K562 (cell line): ENCODE measurements at regions not wholly inside any gene's neighbourhood (a gene's known extent, or its start where the extent isn't known, plus 50 kb on each side); places are given as distances from the start of the nearest gene placed in this dataset.

Experiments
- ATAC-seq: fragments of 200-7000 bp; cut with Tn5 transposase; 3 replicates; pipeline ENCODE4 v1.9.1; 2020; ENCODE audit warnings: moderate library complexity
- BruUV-seq: library from RNA; stranded (reverse); fragments of 400-500 nt; replicated peaks from 2 replicates; lab custom pipeline; 2021; lab: Mats Ljungman, UMichigan
- CTCF ChIA-PET: fragments of 300-600 bp; formaldehyde crosslinking; extraction: SDS; loops from one replicate; lab custom pipeline; 2021; ENCODE audit warnings: low intra/inter-chr PET ratio; lab: Yijun Ruan, JAX
- POLR2A ChIA-PET: fragments of 300-600, 350-650 bp; sonication (Branson Sonifier 250); formaldehyde crosslinking; extraction: SDS; loops from one replicate; lab custom pipeline; 2021; ENCODE audit warnings: antibody characterized with exemption, inconsistent platforms; lab: Yijun Ruan, JAX
- DNase-seq, 4 experiments: peaks; one replicate each; pipeline versions ENCODE4 v3.0.0 to v3.0.0-alpha.2; 2011 to 2018; ENCODE audit warnings: low spot score in 3 of 4, mixed read lengths in 3 of 4; ENCODE audit errors: extremely low read depth in 1 of 4
- FAIRE-seq: peaks from 2 replicates; lab custom pipeline; 2011; peaks lifted over from hg19 to GRCh38; lab: Jason Lieb, UNC
- H2AFZ ChIP-seq: 2 replicates; pipeline ENCODE4 v1.6.0; 2011; ENCODE audit warnings: low read depth, low read length, control low read depth, inconsistent platforms
- H3K27ac ChIP-seq: fragments of 200-600 bp; 3 replicates; pipeline ENCODE4 v1.8.0; 2011; ENCODE audit warnings: low read depth, mild to moderate bottlenecking, control low read depth, inconsistent platforms, low read length, moderate library complexity, mixed read lengths; ENCODE audit errors: extremely low read depth
- H3K27me3 ChIP-seq, 2 experiments: fragments of 300-600 bp in 1 of 2; 2 replicates in 1 of 2; 3 replicates in 1 of 2; pipeline versions ENCODE4 v1.6.0 to v1.8.0; 2011; ENCODE audit warnings: inconsistent platforms in 2 of 2, low read length in 2 of 2, mild to moderate bottlenecking in 1 of 2, mixed read lengths in 1 of 2, moderate library complexity in 1 of 2; ENCODE audit not compliant: control insufficient read depth in 2 of 2, insufficient read depth in 2 of 2
- H3K36me3 ChIP-seq: fragments of 300-600 bp; 3 replicates; pipeline ENCODE4 v1.8.0; 2011; ENCODE audit warnings: mild to moderate bottlenecking, low read length, inconsistent platforms; ENCODE audit not compliant: control insufficient read depth, insufficient read depth
- H3K4me1 ChIP-seq, 2 experiments: fragments of 200-600 bp in 1 of 2; replicated peaks in 1 of 2; 2 replicates in 1 of 2; 3 replicates in 1 of 2; pipeline versions ENCODE4 v1.5.1 to v1.8.0; 2011; ENCODE audit warnings: inconsistent platforms in 2 of 2, low read length in 2 of 2, mild to moderate bottlenecking in 1 of 2, mixed read lengths in 1 of 2, moderate library complexity in 1 of 2; ENCODE audit not compliant: control insufficient read depth in 2 of 2, insufficient read depth in 2 of 2
- H3K4me2 ChIP-seq: 2 replicates; pipeline ENCODE4 v1.6.1; 2011; ENCODE audit warnings: low read length, control low read depth, inconsistent platforms, mixed read lengths; ENCODE audit not compliant: insufficient read depth
- H3K4me3 ChIP-seq: fragments of 200-600 bp; sonication (generic), shearing (Covaris generic); 2 replicates; pipeline ENCODE4 v1.5.1; 2016; ENCODE audit warnings: control low read depth, inconsistent platforms
- H3K79me2 ChIP-seq: fragments of 200-600 bp; 3 replicates; pipeline ENCODE4 v1.8.0; 2011; ENCODE audit warnings: low read length, inconsistent platforms; ENCODE audit not compliant: control insufficient read depth, insufficient read depth
- H3K9ac ChIP-seq, 2 experiments: 2 replicates each; pipeline versions ENCODE4 v1.6.0 to v1.6.1; 2011; ENCODE audit warnings: low read depth in 2 of 2, low read length in 2 of 2, control low read depth in 1 of 2, inconsistent platforms in 1 of 2, mild to moderate bottlenecking in 1 of 2, mixed read lengths in 1 of 2; ENCODE audit not compliant: insufficient read depth in 1 of 2
- H3K9me1 ChIP-seq: one replicate; pipeline ENCODE4 v1.6.0; 2011; ENCODE audit warnings: inconsistent platforms, mild to moderate bottlenecking, low read length, moderate library complexity; ENCODE audit not compliant: control insufficient read depth, insufficient read depth
- H3K9me3 ChIP-seq: replicated peaks from 2 replicates; pipeline ENCODE4 v1.5.1; 2011; ENCODE audit warnings: low read depth, low read length, inconsistent platforms; ENCODE audit not compliant: control insufficient read depth, insufficient read depth
- H4K20me1 ChIP-seq: replicated peaks from 2 replicates; pipeline ENCODE4 v1.6.1; 2011; ENCODE audit warnings: low read length, inconsistent platforms, mixed read lengths; ENCODE audit not compliant: control insufficient read depth, insufficient read depth
- CXXC5 ChIP-seq: fragments of 250-450 bp; sonication (Bioruptor Pico); IDR thresholded peaks from 2 replicates; pipeline ENCODE4 v1.8.0; 2022; ENCODE audit warnings: inconsistent platforms, mild to moderate bottlenecking, moderate library complexity
- ELF1 ChIP-seq: fragments of 200-800 bp; sonication (Bioruptor generic); IDR thresholded peaks from 2 replicates; pipeline ENCODE4 v1.6.1; 2016; ENCODE audit warnings: missing genetic modification characterization, missing compliant biosample characterization
- GATAD2A ChIP-seq: fragments of 450-650 bp; IDR thresholded peaks from 2 replicates; pipeline ENCODE4 v1.6.1; 2017
- HIVEP1 ChIP-seq: fragments of 250-450 bp; sonication (Bioruptor Pico); IDR thresholded peaks from 2 replicates; pipeline ENCODE4 v1.4.0; 2020; ENCODE audit warnings: mild to moderate bottlenecking
- MEF2D ChIP-seq: conservative IDR thresholded peaks from 2 replicates; pipeline ENCODE4 v1.6.1; 2016; ENCODE audit warnings: low read depth, missing genetic modification characterization, missing compliant biosample characterization
- SMARCE1 ChIP-seq: fragments of 450-650 bp; IDR thresholded peaks from 2 replicates; pipeline ENCODE4 v1.7.1; 2016; ENCODE audit warnings: mild to moderate bottlenecking
- ZBTB43 ChIP-seq: sonication (generic); formaldehyde crosslinking; IDR thresholded peaks from 2 replicates; pipeline ENCODE4 v1.8.0; 2023; ENCODE audit warnings: mild to moderate bottlenecking, missing genetic modification reagents
- ZBTB9 ChIP-seq: fragments of 450-650 bp; formaldehyde crosslinking; IDR thresholded peaks from 2 replicates; pipeline ENCODE4 v1.4.0; 2020; ENCODE audit warnings: mild to moderate bottlenecking, moderate library complexity
- in situ Hi-C: fragments of 300-500 bp; cut with MboI; formaldehyde crosslinking; loops from 4 replicates; pipeline ENCODE4 v1.15.0; 2018; ENCODE audit warnings: inconsistent platforms, mixed read lengths
- intact Hi-C: fragments of 100-400 bp; cut with micrococcal nuclease; formaldehyde crosslinking; loops from 2 replicates; pipeline ENCODE4 v1.14.2; 2022

DNA sequence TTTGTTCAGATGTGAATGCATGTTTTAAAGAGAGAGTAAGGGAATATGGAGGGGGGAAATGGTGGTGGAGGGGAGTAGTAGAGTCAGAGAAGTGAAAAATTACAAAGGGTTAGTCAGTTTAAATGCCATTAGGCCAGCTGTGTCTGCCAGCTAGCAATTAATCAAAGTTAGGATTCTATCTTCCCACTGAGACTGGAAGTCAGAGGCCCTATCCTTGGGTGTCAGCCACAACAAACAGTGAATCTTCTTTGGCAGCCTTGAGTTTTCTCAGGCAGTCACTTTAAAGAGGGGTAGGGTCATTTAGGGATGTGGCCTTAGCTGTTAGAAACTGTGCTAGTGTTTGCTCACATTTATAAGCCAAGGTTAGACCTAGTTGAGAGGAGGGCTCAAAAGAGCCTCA, 120.5 kb upstream of the BTBD3 start:
- TF ChIP-seq GATAD2A (no peak), CXXC5 (CRISPR knock-in tag) (no peak), MEF2D (no peak), ZBTB43 (CRISPR knock-in tag) (no peak), SMARCE1 (no peak), HIVEP1 (CRISPR knock-in tag) (no peak), ELF1 (tag) (no peak), ZBTB9 (CRISPR knock-in tag) (no peak)
- TF ChIP-seq, all 486 proteins: peak for 0

More for the DNA sequence above, 120.5 kb upstream of the BTBD3 start:
- H4K20me1 ChIP-seq, result no peaks in the 10 kb centered on the region
- BruUV-seq, result no TSS peak
- no peaks in the 10 kb centered on the region for H3K36me3 ChIP-seq
- no peak overlapping the region for H2AFZ ChIP-seq
- no peak overlapping the region for H3K27ac ChIP-seq
- H3K79me2 ChIP-seq, result no peaks in the 10 kb centered on the region
- in situ Hi-C loops (no loop called here), intact Hi-C loops (no loop called here)
- H3K4me2 ChIP-seq, result no peak overlapping the region
- CTCF ChIA-PET, result no interaction called here
- ATAC-seq, result no peak
- H3K4me1 ChIP-seq, result no peaks in the 10 kb centered on the region
- H3K4me3 ChIP-seq, result no peak overlapping the region
- no peaks in the 10 kb centered on the region for H3K9me1 ChIP-seq
- POLR2A ChIA-PET, result no interaction called here
- no peak overlapping the region for H3K9ac ChIP-seq
- DNase-seq, result no peak
- FAIRE-seq, result no peak
- no peaks in the 10 kb centered on the region for H3K27me3 ChIP-seq
- H3K9me3 ChIP-seq, result no peaks in the 10 kb centered on the region
